Transverse colon (tissue), 4 donors: ENCODE measurements at regions not wholly inside any gene's neighbourhood (a gene's known extent, or its start where the extent isn't known, plus 50 kb on each side); places are given as distances from the start of the nearest gene placed in this dataset.
"Not testable (repeated sequence)": the region's sequence is repeated elsewhere in the genome, so short reads cannot be mapped to it uniquely, and the experiment has no call there.

ENCODE experiments used
- DNase-seq: peaks from one replicate; pipeline ENCODE4 v3.0.0-alpha.2; 2019
- H3K27ac ChIP-seq, 4 donors: fragments of 200-600 bp; sonication (generic); 2 replicates each; pipeline ENCODE4 v1.5.1; 2016 to 2018; ENCODE audit warnings: inconsistent platforms in 4 of 4
- H3K27me3 ChIP-seq: fragments of 200-600 bp; sonication (generic); 2 replicates; pipeline ENCODE4 v1.5.1; 2017; ENCODE audit warnings: inconsistent platforms
- H3K36me3 ChIP-seq, 4 donors: fragments of 200-600 bp; sonication (generic); 2 replicates each; pipeline ENCODE4 v1.5.1; 2017 to 2019; ENCODE audit warnings: inconsistent platforms in 4 of 4
- H3K4me1 ChIP-seq, 4 donors: fragments of 200-600 bp; sonication (generic); 2 replicates each; pipeline ENCODE4 v1.5.1; 2017 to 2020; ENCODE audit warnings: inconsistent platforms in 4 of 4
- H3K4me3 ChIP-seq, 4 donors: fragments of 200-600 bp; sonication (generic); 1 replicate in 1 of 4; 2 replicates in 3 of 4; pipeline versions ENCODE4 v1.5.1 to v1.6.1; 2017 to 2019; ENCODE audit warnings: inconsistent platforms in 4 of 4
- H3K9me3 ChIP-seq, 2 donors: fragments of 200-600 bp; sonication (generic); 2 replicates each; pipeline ENCODE4 v1.5.1; 2017 to 2019; ENCODE audit warnings: inconsistent platforms in 2 of 2
- CTCF ChIP-seq, 5 experiments: fragments of 200-600 bp in 3 of 5; fragments of 450-650 bp in 2 of 5; sonication (generic) in 3 of 5; IDR thresholded peaks; 1 replicate in 2 of 5; 2 replicates in 3 of 5; pipeline ENCODE4 v1.5.1; 2016 to 2017; ENCODE audit warnings: antibody characterized with exemption in 5 of 5, inconsistent platforms in 3 of 5, mild to moderate bottlenecking in 2 of 5, moderate library complexity in 1 of 5
- EP300 ChIP-seq: sonication (generic); formaldehyde crosslinking; IDR thresholded peaks from one replicate; pipeline ENCODE4 v1.6.1; 2017; ENCODE audit warnings: antibody characterized with exemption, low read depth
- POLR2A ChIP-seq: fragments of 450-650 bp; IDR thresholded peaks from one replicate; pipeline ENCODE4 v1.6.1; 2016; ENCODE audit warnings: antibody characterized with exemption, mild to moderate bottlenecking, moderate library complexity
- POLR2AphosphoS5 ChIP-seq, 3 donors: sonication (generic); formaldehyde crosslinking; IDR thresholded peaks; one replicate each; pipeline ENCODE4 v1.6.1; 2016; ENCODE audit warnings: antibody characterized with exemption in 3 of 3
- WGBS, 2 donors: methylation state at CpG; one replicate each; pipeline ENCODE4 v1.1.5; 2018; ENCODE audit warnings: low coverage in 1 of 2; 5-methylcytosine and 5-hydroxymethylcytosine counted together
- in situ Hi-C, 4 donors: fragments of 200-750 bp; cut with MboI; loops; one replicate each; pipeline versions ENCODE4 v1.15.0 to v1.15.1; 2017; ENCODE audit warnings: low sequenced_read_pairs in 3 of 4, low pct_ligation_motif_present in 1 of 4, low pct_unique_long_range_greater_than_20kb in 1 of 4
- intact Hi-C: fragments of 100-400 bp; cut with DNase I; formaldehyde crosslinking; loops from one replicate; pipeline ENCODE4 v1.15.1; 2023; ENCODE audit warnings: low total_unique reads

- H3K4me1 ChIP-seq: no peaks in the 10 kb centered on the region
- in situ Hi-C loops (no loop called here), intact Hi-C loops (no loop called here)
- WGBS, 2 donors: 79 to 80% methylated on average over 8 to 12 of the region's 12 CpGs
- no peak overlapping the region for H3K4me3 ChIP-seq
- TF ChIP-seq POLR2AphosphoS5 (IDR thresholded peaks at IDR 0.05) (no peak), CTCF (IDR thresholded peaks at IDR 0.05) (no peak), EP300 (no peak), POLR2A (no peak)
- no peaks in the 10 kb centered on the region for H3K36me3 ChIP-seq
- no peak overlapping the region for H3K27ac ChIP-seq
- no peak for DNase-seq
- no peaks in the 10 kb centered on the region for H3K9me3 ChIP-seq
- no peaks in the 10 kb centered on the region for H3K27me3 ChIP-seq
These were observed 94.6 kb downstream of the APOB start for GRCh38 chr2:20949256-20949655.

DNA sequence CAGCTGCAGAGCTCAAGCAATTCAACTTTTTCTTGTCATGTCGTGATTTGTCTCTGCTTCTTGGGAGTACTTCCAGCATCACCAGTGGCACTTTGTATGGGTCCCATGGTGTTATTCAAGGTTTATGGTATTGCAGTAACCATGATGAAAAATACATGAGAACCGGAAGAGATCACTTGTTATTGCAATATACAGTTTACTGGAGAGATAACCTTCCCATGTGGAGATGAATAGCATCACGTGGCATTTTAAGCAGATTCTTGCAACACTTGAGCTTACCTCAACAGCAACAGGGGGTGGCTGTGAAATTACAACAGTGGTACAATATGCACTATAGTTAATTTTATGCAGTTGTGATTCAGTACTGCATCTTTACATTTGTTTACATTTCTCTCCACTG lies 97.4 kb downstream of the APOB start:
- WGBS, 2 donors: 67 to 83% methylated on average over 2 to 3 of the region's 3 CpGs
- no peak for TF ChIP-seq CTCF (IDR thresholded peaks at IDR 0.05)
- no peak for TF ChIP-seq POLR2A
- TF ChIP-seq POLR2AphosphoS5 (IDR thresholded peaks at IDR 0.05): no peak
- no peak for TF ChIP-seq EP300

GRCh38 chr2:20943721-20944120 lies 100.2 kb downstream of the APOB start:
- H3K4me1 ChIP-seq, intact Hi-C loops, in situ Hi-C loops, H3K36me3 ChIP-seq, H3K27me3 ChIP-seq, H3K4me3 ChIP-seq, DNase-seq, H3K9me3 ChIP-seq, H3K27ac ChIP-seq: not testable (repeated sequence)
- 76 to 92% methylated on average over 5 to 6 of the region's 6 CpGs for WGBS, 2 donors

More for the DNA sequence above, 97.4 kb downstream of the APOB start:
- in situ Hi-C loops (no loop called here), intact Hi-C loops (no loop called here)
- no peaks in the 10 kb centered on the region for H3K4me1 ChIP-seq
- H3K36me3 ChIP-seq: no peaks in the 10 kb centered on the region
- H3K4me3 ChIP-seq: no peak overlapping the region
- H3K27me3 ChIP-seq: no peaks in the 10 kb centered on the region
- DNase-seq: no peak
- H3K27ac ChIP-seq: no peak overlapping the region
- no peaks in the 10 kb centered on the region for H3K9me3 ChIP-seq

- no peaks in the 10 kb centered on the region for H3K27me3 ChIP-seq
- in situ Hi-C loops (no loop called here), intact Hi-C loops (no loop called here)
- no peaks in the 10 kb centered on the region for H3K9me3 ChIP-seq
- H3K36me3 ChIP-seq: no peaks in the 10 kb centered on the region
- no peak overlapping the region for H3K4me3 ChIP-seq
- WGBS, 2 donors: 61 to 100% methylated on average over 3 to 5 of the region's 5 CpGs
- DNase-seq: no peak
- no peak overlapping the region for H3K27ac ChIP-seq
- TF ChIP-seq POLR2AphosphoS5 (IDR thresholded peaks at IDR 0.05): no peak
- no peak for TF ChIP-seq CTCF (IDR thresholded peaks at IDR 0.05)
- TF ChIP-seq EP300: no peak
- TF ChIP-seq POLR2A: no peak
- peaks cover 0 to 9% (median 3%) of the 10 kb centered on the region in 4 donors for H3K4me1 ChIP-seq
These were observed 101.2 kb downstream of the APOB start for GRCh38 chr2:20942646-20943125.

- WGBS, 2 donors: 66 to 67% methylated on average over 5 to 7 of the region's 7 CpGs
- Histone ChIP-seq H3K27me3 (no peaks in the 10 kb centered on the region), H3K9me3 (no peaks in the 10 kb centered on the region), H3K4me1 (peaks cover 0 to 9% (median 3%) of the 10 kb centered on the region in 4 donors), H3K27ac (peak overlapping the region in 1 of 4 donors; percentile 61), H3K4me3 (no peak overlapping the region), H3K36me3 (no peaks in the 10 kb centered on the region)
- no peak for DNase-seq
- in situ Hi-C loops (no loop called here), intact Hi-C loops (no loop called here)
- TF ChIP-seq CTCF (IDR thresholded peaks at IDR 0.05) (no peak), EP300 (no peak), POLR2AphosphoS5 (IDR thresholded peaks at IDR 0.05) (no peak), POLR2A (no peak)
These were observed 103.0 kb downstream of the APOB start for GRCh38 chr2:20940856-20941255.
